GM21381 (cell line): ENCODE measurements at regions not wholly inside any gene's neighbourhood (a gene's known extent, or its start where the extent isn't known, plus 50 kb on each side); places are given as distances from the start of the nearest gene placed in this dataset.

Source experiments
- ATAC-seq: cut with Tn5 transposase; IDR thresholded peaks from one replicate; pipeline ENCODE4 v1.9.1; 2021; ENCODE audit warnings: mild to moderate bottlenecking, moderate library complexity; ENCODE audit not compliant: unreplicated experiment

DNA sequence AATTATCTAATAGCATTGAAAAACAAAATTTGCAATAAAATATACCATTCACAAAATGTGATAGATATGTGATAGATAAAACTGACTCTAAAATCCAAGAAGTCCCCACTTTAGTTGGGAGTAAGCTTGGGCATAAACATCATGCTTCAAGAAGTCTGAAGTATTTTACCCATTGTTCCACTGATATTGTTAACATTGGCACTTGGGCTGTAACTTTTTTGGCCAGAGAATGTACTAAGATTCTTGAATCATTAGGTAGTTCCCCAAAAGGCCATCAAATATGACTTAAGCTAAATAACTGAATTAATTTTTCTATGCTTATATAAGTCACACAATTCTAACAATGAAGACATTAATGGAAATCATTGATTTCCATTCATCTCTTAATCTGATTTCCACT lies 413.6 kb downstream of the CDH2 start:
- ATAC-seq, result no peak

DNA sequence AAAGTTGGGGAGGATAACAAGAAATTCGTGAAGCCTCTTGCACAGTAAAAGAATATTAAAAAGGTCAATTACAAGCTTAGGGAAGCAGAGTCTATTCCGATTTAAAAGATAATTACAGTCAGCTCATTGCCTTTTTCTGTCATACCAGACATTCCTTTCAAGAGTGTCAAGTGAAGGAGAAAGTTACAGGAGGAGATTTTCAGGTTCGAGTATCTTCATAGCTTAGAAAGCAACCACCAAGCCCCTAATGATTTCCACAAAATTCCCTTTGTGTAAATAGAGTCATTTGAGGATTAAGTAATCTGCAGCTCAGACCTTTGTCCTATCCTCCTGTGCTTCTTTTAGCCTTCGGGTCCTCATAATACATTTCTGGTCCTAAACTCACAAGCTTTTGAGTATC lies 414.9 kb downstream of the CDH2 start:
- no peak for ATAC-seq

DNA sequence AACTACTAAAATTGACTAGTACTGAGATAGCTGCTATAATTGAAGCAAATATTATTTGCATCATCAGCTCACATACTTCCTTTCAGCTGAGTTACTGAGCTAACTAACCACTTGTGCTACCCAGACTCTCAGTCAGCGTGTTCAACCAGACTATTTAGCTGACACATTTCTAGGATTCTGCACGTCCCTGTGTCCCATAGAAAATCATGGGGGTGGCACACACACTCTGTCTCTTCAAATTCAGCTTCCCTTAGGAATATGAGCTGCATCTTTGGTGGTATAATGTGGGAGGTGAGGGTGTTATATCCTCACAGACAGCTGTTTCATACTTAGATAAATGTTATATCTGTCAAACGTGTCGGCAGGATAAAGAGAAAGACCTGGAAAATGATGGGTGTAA lies 424.0 kb downstream of the CDH2 start:
- no peak for ATAC-seq

DNA sequence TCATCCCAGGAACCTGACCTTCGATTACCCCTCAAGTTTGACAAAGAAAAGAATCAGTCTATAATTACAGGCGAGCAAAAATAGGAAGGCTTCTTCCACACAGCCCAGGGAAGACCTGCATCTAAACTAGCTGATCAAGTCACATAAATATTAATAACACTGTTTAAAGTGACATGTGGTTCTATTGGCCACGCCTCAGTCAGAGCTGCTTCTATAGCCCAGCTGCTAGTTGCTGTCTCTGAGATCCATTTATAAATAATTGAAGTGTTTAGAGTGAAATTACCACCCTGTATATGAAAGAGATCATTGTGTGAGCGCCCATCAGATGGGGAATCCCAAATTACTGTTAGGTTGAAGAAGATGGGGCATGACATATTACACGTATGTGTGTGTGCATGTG lies 426.0 kb downstream of the CDH2 start:
- ATAC-seq, result no peak

DNA sequence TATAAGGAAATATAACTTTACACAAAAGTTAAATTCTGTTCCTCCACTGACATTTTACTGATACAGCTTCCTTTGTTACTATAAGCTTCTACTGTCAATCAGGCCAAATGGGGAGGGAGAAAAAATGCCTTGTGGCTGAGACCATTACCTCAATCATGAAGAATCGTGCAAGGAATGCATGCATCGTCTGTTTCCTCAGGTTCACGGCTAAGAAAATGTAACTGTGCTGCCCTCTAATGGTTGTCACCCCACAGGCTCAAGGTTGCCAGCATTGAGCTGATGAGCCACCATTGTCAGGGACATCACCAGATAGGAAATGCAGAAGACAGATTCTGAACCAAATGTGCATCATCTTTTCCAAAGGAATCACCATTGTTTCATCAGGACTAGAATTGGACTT lies 426.9 kb downstream of the CDH2 start:
- no peak for ATAC-seq

DNA sequence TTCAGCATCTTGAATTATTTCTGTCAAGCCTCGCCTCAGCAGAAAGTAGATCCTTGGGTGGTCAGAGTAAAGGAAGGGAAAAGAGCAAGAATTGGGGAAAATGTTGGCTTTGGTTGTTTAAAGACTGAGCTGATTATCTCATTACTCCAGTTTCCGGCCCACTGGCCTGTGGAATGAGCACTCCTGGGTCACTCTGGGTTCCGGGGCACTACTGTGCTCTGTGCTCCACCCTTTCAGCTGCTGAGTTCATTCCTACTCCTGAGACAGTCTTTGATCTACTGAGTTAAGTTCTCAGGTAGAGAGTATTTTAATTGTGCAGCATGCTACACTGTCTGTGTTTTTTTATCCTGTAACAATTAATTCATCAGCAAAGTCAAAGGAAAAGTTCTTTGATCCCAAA lies 427.7 kb downstream of the CDH2 start:
- ATAC-seq, result no peak

DNA sequence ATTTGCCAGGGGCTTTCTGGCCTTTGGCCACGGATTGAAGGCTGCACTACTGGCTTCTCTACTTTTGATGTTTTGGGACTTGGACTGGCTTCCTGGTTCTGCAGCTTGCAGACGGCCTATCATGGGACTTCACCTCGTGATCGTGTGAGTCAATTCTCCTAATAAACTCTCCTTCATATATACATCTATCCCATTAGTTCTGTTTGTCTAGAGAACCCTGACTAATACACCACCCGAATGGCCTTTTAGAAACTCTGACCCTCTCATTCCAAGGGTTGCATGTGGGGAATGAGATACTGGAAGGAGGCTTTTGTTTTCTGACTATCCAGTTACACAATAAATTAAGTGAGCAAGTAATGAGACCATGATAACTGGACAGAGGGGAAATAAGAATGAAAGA lies 430.7 kb downstream of the CDH2 start:
- no peak for ATAC-seq

DNA sequence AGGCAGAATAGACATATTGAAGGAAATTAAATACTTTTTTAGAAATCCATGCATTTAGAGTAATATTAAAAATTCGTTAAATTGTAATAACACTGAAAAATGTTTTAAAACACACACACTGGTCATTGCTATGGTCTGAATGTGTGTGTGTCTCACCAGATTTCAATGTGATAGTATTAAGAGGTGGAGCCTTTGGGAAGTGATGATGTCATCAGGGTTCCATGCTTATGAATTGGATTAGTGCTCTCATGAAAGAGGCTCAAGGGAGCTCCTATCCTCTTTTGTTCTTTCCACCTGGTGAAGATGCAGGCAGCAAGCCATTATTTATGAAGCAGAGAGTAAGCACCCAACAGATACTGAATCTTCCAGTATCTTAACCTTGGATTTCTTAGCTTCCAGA lies 441.8 kb downstream of the CDH2 start:
- ATAC-seq, result no peak

DNA sequence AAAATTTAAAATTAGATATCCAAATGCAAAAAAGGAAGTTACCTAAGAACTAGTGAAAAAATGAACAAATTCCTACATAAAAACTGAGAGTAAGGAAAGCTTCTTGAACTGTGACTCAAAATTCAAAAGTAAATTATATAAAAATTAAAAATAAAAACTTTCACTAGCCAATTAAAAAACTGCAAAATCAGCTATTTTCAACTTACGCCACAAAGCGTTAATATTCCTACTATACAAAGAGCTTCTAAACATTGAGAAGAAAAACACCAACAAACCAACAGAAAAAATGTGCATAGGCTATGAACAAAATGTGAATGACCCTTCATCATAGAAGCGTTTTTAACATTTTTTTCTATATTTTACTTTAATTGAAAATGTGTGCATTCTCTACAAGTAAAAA lies 445.7 kb downstream of the CDH2 start:
- no peak for ATAC-seq

DNA sequence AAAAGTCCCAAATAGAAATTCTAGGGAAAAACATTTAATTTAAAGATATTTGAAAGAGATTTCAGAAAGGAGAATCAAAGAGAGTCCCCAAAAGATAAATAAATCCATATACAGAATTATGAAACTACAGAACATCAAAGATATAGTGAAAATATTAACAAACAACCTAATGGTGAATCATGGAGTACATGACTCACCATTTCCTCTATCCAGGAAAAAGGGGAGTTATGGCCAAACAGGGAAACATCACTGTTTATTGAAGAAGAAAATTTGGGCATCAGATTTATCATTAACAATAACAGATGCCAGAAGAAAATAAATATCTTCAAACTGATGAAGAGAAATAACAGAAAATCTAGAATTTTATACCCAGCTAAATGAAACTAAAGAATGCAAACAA lies 448.3 kb downstream of the CDH2 start:
- ATAC-seq, result no peak

DNA sequence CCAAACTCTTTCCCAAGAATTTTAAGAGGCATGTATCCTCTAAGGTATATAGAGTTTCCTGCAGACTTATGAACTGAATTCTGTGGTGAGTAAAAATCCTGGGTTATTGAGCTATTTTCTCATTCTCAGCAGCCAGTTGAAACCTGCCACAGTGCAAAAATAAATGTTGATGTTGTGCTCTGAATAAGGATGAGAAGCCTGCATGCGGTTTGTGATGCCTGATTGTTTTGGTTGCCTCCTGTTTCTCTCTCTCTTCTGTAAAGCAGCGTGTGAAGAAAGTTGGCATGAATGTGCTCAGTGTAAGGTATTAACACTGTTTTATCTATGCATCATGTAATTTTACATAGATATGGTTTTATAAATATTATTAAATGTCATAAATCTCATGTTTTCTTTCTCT lies 452.6 kb downstream of the CDH2 start:
- no peak for ATAC-seq

DNA sequence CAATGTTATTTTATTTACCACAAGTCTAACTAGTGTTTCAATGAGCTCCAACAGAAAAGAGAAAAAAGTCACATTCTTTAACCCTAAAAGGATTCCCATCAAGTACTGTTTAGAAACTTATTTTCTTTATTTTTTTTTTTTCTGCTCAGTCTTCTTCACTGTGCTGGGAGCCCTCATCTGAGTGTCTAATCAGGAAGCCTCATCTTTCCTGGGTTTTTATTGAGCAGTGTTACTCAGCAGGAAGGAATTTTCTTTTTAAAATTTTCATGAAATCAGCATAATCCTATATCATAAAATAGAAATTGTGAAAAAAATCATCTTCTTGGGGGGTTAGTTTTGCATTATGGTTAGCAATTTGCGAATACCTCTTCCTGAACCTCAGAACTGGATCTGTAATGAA lies 453.8 kb downstream of the CDH2 start:
- no peak for ATAC-seq

DNA sequence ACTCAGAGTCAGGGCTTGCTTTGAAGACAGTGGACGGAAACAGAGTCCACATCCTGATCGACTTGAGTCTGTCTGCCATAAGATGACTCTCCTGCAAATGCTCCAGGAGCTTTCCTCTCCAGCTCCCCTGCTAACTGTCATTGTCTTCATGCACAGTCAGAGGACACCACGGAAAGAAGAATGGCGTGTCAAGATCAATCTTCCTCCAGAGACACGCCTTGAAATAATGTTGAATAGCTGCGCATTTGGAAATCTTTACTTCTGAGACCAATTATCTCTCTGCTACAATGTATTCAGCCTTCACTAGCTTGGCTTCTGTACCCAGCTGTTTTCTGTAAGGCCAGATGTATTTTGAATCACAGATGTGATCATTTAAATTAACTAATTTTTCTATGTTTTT lies 457.2 kb downstream of the CDH2 start:
- no peak for ATAC-seq

DNA sequence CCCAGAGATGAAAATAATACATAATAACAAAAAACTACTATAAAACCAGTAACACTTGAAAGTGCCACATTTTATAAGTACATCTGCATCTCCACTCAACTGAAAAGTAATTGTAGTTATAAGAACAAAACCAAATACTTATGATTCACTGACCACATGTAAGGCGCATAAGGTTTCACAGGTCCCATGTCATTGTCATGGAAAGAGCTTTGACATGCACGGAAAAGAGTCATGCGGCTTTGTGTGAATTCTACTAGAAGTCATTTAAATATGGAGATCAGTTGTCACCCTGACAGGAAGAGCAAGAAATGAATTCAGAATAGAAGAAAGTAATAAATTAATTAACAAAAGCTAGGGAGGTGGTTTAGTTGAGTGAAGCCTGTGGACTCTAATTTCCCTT lies 459.1 kb downstream of the CDH2 start:
- no peak for ATAC-seq

DNA sequence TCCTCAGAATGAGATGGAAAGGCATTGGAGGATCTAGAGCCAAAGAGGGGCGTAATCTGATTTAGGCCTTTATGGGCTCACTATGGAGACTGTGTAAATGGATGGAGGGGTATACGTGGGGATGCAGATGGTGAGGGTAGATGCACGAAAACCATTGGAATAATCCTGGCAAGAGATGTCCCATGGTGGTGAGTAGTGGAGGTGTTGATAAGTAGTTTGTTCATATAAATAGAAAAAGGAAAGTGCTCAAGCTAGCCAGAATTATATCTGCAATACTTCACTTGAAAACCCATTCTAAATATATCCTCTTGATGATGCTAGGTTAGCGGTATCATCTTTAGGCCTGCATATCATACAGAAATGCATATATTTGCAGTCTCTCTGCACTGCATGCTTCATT lies 459.7 kb downstream of the CDH2 start:
- ATAC-seq, result no peak

DNA sequence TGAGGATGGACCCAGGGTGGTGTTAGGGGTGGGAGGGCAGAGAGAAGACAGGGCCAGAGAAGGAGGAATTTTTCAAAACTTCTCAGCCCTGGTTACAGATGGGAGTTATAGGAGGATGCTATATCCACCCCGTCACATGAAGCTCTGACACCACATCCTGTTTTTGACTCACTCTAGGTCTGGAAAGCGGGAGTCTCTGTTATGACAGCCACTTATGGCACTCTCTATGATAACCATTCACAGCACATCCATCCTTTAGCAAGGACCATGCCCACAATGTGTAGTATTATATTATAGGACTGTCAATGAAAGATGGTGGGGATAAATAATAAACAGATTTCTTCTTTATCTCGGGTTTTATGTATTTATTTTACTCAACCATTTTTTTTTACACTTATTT lies 461.2 kb downstream of the CDH2 start:
- ATAC-seq, result no peak

DNA sequence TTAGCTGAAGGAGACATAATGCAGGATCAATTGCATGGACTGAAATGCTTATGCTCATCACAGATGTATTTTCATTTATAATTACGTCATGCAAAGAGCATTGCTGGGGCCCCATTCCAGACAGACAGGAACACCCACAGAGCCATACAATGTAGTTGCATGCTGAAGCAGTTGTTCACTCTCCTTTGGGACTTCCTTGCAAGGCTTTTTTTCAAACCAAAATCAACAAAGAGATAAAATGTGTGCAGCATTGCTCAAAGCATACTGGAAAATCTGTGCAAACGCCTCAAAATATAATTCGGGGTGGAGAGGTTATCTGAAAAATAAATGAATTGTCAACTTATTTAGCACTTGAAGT lies 463.2 kb downstream of the CDH2 start:
- no peak for ATAC-seq

DNA sequence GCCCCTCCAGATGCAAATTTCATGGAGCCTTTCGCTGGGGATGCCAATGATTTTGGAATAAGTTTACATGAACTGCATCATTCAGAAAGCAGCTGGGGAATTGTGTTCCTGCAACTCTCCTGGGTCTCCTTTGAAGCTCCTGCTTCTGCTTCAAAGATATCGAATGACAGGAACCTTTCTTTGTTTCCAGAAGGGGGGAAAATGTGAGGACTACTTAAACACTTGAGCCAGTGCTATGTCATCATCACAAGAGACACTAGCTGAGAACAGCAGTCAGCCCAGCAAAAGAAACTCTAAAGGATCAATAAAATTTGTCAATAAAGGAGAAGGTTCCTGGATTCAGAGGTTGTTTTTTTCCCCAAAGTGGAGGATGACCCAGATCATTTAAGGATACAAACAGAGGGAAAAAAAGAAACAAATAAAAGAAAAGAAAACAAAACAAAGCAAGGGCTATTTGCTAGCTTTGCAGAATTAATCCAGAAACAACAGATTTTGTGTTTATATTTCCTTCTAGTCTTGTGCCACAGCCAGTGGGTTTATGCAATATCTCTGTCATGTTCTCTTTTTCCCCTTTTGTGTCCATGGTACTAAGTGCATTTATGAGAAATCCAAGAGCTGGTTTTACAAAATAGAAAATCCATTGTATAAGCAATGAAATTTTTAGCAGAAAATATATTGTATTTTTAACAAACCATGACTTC lies 463.7 kb downstream of the CDH2 start:
- ATAC-seq, result no peak

DNA sequence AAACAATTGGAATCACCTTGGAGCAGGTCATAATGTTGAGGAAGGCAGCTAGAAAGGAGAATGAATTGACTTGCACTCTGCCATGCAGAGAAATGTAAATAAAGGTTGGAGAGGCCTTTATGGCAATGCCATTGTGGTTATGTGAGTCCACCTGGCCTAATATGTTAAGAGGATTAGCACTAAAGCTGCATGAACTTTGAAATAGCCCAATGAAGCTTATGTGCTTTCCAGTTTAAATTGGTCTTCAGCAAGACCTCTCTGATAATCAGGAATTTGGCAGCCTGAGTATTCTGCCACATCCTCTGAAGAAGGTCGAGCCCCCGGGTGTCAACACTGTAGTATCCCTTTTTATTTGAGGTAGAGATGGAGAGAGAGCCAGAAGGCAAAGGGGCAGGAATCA lies 464.9 kb downstream of the CDH2 start:
- ATAC-seq, result no peak

DNA sequence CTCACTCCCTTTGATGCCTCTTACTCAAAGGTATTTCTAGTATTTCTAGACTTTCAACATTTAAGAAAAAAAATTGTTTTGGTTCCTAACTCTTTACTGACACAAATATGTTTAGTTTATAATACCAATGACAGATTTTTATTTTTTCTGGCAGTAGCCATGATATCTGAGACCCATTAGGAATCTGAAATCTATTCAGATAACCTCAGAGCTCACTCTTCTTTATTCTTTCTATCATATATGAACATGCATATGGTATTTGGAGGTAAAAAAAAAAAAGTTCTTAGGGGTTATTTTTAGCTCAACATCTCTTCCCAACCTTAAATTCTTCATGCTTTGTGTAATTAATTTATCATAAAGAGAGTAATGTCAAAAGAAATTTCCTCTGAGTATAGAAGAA lies 465.5 kb downstream of the CDH2 start:
- ATAC-seq, result no peak

DNA sequence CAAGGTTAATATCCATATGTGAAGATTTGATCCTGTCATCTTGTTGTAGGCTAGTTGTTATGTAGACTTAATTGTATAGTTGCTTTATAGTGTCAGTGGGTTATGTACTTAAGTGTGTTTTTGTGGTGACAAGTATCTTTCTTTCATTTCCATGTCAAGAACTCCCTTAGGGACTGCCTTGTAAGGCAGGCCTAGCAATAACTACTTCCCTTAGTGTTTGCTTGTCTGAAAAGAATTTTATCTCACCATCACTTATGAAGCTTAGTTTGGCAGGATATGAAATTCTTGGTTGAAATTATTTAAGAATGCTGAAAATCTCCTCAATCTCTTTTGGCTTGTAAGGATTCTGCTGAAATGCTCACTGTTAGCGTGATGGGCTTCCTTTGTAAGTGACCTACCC lies 467.6 kb downstream of the CDH2 start:
- no peak for ATAC-seq

DNA sequence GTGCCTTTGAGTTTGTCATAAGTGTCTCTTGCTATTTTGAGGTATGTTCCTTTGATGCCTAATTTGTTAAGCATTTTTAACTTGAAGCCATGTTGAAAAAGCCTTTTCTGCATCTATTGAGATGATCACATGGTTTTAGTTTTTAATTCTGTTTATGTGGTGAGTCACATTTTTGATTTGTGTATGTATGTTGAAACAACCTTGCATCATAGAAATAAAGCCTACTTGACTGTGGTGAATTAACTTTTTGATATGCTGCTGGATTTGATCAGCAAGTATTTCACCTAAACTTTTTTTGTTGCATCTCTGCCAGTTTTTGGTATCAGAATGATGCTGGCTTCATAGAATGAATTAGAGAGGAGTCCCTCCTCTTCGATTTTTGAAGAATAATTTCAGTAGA lies 469.7 kb downstream of the CDH2 start:
- ATAC-seq, result no peak

DNA sequence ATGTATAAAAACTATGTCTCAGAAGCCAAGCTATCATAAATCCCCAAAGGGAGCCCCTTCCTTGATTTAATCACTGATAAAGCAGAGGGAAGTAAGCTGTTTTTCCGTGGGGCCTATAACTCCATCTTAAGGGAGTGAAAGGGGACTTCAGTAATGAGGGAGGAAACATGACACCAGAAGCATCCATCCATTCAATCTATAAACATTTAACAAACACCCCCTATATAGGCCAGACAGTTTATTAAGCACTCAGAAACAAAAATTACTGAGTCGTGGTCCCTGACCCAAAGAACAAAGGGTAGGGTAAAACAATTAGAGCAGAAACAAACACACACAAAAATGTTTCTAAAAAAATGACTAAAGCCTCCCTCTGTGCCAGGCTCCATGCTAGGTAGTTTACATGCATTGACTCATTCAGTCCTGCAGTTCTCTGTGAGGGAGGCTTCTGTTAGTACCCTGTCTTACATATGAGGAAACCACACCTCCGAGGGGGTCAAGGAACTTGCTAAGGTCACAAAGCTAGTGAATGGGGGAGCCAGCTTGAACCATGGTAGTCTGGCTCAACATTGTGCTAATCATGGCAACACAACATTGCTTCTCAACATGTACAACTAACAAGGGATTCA lies 472.1 kb downstream of the CDH2 start:
- ATAC-seq, result no peak
